ENCODE measurements at regions not wholly inside any gene's neighbourhood (a gene's known extent, or its start where the extent isn't known, plus 50 kb on each side); places are given as distances from the start of the nearest gene placed in this dataset.
A peak's percentile ranks its signal among the peaks of the same experiment; 100 is the strongest.

DNA sequence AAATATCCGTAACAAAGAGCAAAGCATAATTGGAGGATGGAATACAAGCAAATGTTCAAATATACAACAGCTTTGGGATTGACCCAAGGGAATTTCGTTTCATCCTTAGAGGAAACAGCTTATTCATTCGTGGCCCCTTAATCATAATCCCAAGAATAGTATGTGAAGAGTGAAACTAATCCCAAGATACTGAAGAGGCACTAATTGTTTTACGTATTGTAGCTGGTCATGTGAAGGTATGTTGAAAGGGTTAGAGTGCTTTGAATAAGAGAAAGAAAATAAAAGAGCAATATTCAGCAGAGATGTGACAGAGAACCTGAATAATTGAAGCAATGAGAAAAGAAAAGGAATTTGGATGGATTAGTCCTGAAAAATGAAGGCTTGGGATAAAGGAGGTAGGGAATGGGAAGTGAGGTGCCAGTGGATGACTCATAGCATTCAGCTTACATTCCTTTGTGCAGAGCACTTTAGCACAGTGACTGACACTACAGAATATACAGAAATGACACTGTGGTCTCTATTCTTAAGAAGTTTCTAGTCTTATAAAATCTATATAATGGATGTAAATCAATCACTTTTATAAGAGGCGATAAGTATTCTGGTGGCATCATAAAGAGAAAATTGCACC is 221.9 kb downstream of the TLR4 start:
- Histone ChIP-seq H4K20me1 (ENCODE audit: control insufficient read depth, insufficient read depth) (no peaks in the 10 kb centered on the region), H3K9ac (ENCODE audit: control insufficient read depth, insufficient read depth, low read length) (no peak overlapping the region), H3K4me2 (ENCODE audit: control insufficient read depth, insufficient read depth) (no peak overlapping the region), H3K9me3 (replicated peaks; ENCODE audit: control insufficient read depth, insufficient read depth, low read length) (no peaks in the 10 kb centered on the region), H2AFZ (ENCODE audit: control insufficient read depth, low read depth, low read length) (no peak overlapping the region), H3K4me3 (no peak overlapping the region), H3K36me3 (ENCODE audit: control insufficient read depth in 2 of 2, insufficient read depth in 2 of 2, low read length in 1 of 2) (no peaks in the 10 kb centered on the region), H3K27me3 (replicated peaks in 1 of 2; ENCODE audit: control insufficient read depth in 2 of 2, insufficient read depth in 2 of 2, low read length in 1 of 2) (no peaks in the 10 kb centered on the region), H3K4me1 (ENCODE audit: control insufficient read depth, insufficient read depth, low read length) (no peaks in the 10 kb centered on the region), H3K27ac (ENCODE audit: control insufficient read depth, insufficient read depth) (no peak overlapping the region), H3K79me2 (ENCODE audit: control insufficient read depth, insufficient read depth, low read length) (no peaks in the 10 kb centered on the region)
- ChIA-PET SMC1A (ENCODE audit: uncharacterized antibody, unreplicated experiment) (interaction anchor here (0.6 to 1.4 kb wide), 4 partner anchors 9 to 159 kb away, joined by 3 read pairs; no protein-coding TSS in a partner anchor), RAD21 (ENCODE audit: unreplicated experiment) (interaction anchor here (1.1 kb wide), 1 partner anchor 10 kb away, joined by 4 read pairs; no protein-coding TSS in a partner anchor), POLR2A (no interaction called here), CTCF (interaction anchor here (1.9 kb wide), 1 partner anchor 17 kb away, joined by 5 read pairs; no protein-coding TSS in a partner anchor)
- FAIRE-seq (no peak), ATAC-seq (no peak), DNase-seq (ENCODE audit: low read depth, low spot score) (no peak)
- in situ Hi-C loops (cut with MboI) (no loop called here), intact Hi-C loops (cut with micrococcal nuclease; ENCODE audit: unreplicated experiment) (no loop called here)
- 9% methylated on average over 5 of the region's 5 CpGs for WGBS (ENCODE audit: insufficient coverage, insufficient replicate concordance, low lambda C conversion rate, missing lambda C conversion rate)
- TF ChIP-seq, protein P1, sequence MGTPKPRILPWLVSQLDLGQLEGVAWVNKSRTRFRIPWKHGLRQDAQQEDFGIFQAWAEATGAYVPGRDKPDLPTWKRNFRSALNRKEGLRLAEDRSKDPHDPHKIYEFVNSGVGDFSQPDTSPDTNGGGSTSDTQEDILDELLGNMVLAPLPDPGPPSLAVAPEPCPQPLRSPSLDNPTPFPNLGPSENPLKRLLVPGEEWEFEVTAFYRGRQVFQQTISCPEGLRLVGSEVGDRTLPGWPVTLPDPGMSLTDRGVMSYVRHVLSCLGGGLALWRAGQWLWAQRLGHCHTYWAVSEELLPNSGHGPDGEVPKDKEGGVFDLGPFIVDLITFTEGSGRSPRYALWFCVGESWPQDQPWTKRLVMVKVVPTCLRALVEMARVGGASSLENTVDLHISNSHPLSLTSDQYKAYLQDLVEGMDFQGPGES (IDR thresholded peaks at IDR 0.05), result no peak
- no TSS peak for BruUV-seq (replicated peaks)

DNA sequence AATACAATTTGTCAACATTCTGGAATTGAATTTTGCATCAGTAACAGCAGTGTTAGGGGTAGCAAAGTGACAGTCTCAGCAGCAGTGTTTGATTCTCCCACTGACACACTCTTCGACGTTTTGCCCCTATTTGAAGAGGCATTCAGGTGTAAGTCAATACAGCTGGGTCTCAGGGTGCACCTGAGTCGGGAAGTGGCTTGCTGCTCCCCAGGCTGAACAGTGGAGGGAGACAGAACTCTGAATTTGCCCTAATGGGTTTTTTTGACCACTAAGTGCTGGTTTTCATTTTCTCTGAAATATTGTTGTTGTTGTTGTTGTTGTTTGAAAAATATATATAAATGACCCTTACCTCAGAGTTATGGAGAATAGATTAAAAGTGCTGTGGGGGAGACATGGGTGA is 223.2 kb downstream of the TLR4 start:
- no peak for FAIRE-seq
- TF ChIP-seq CTCF (IDR thresholded peaks at IDR 0.05 in 2 of 3, conservative IDR thresholded peaks at IDR 0.05 in 1 of 3; ENCODE audit: control insufficient read depth in 2 of 3, extremely low read depth in 1 of 3, insufficient read depth in 1 of 3, low read depth in 3 of 3, low read length in 3 of 3), result peak; percentile 19 to 22 (median 22); a peak in 3 of 6 replicates
- no peak for TF ChIP-seq ATF7 (IDR thresholded peaks at IDR 0.05; ENCODE audit: low read depth)
- TF ChIP-seq SMARCA5 (IDR thresholded peaks at IDR 0.05), result no peak
- no peak for TF ChIP-seq EGR1 (IDR thresholded peaks at IDR 0.05; ENCODE audit: borderline replicate concordance in 1 of 2, low read depth in 2 of 2, low read length in 2 of 2)
- in situ Hi-C loops (cut with MboI) (no loop called here), intact Hi-C loops (cut with micrococcal nuclease; ENCODE audit: unreplicated experiment) (no loop called here)
- Histone ChIP-seq H3K4me3 (no peak overlapping the region), H4K20me1 (ENCODE audit: control insufficient read depth, insufficient read depth) (no peaks in the 10 kb centered on the region), H3K79me2 (ENCODE audit: control insufficient read depth, insufficient read depth, low read length) (no peaks in the 10 kb centered on the region), H2AFZ (ENCODE audit: control insufficient read depth, low read depth, low read length) (no peak overlapping the region), H3K4me1 (ENCODE audit: control insufficient read depth, insufficient read depth, low read length) (no peaks in the 10 kb centered on the region), H3K27ac (ENCODE audit: control insufficient read depth, insufficient read depth) (no peak overlapping the region), H3K4me2 (ENCODE audit: control insufficient read depth, insufficient read depth) (no peak overlapping the region), H3K27me3 (replicated peaks in 1 of 2; ENCODE audit: control insufficient read depth in 2 of 2, insufficient read depth in 2 of 2, low read length in 1 of 2) (no peaks in the 10 kb centered on the region), H3K9me3 (replicated peaks; ENCODE audit: control insufficient read depth, insufficient read depth, low read length) (no peaks in the 10 kb centered on the region), H3K36me3 (ENCODE audit: control insufficient read depth in 2 of 2, insufficient read depth in 2 of 2, low read length in 1 of 2) (no peaks in the 10 kb centered on the region), H3K9ac (ENCODE audit: control insufficient read depth, insufficient read depth, low read length) (no peak overlapping the region)
- SMC1A ChIA-PET (ENCODE audit: uncharacterized antibody, unreplicated experiment), result interaction anchor here (0.6 to 1.4 kb wide), 3 partner anchors 10 to 65 kb away, joined by 3 read pairs; no protein-coding TSS in a partner anchor
- 3% methylated on average over 3 of the region's 3 CpGs for WGBS (ENCODE audit: insufficient coverage, insufficient replicate concordance, low lambda C conversion rate, missing lambda C conversion rate)
- CTCF ChIA-PET, result interaction anchor here (0.6 to 1.9 kb wide), 2 partner anchors 16 to 763 kb away, joined by 3 to 5 read pairs; no protein-coding TSS in a partner anchor
- ATAC-seq, result peak; percentile 48; the same call in 1 of the 3 replicates
- no peak for DNase-seq (ENCODE audit: low read depth, low spot score)
- RAD21 ChIA-PET (ENCODE audit: unreplicated experiment), result interaction anchor here (0.6 to 1.1 kb wide), 2 partner anchors 8 to 192 kb away, joined by 3 to 4 read pairs; no protein-coding TSS in a partner anchor
- no TSS peak for BruUV-seq (replicated peaks)
- POLR2A ChIA-PET, result no interaction called here

Data from GM12878 (cell line).